ENCODE measurements at regions not wholly inside any gene's neighbourhood (a gene's known extent, or its start where the extent isn't known, plus 50 kb on each side); places are given as distances from the start of the nearest gene placed in this dataset.
A peak's percentile ranks its signal among the peaks of the same experiment; 100 is the strongest.

DNA sequence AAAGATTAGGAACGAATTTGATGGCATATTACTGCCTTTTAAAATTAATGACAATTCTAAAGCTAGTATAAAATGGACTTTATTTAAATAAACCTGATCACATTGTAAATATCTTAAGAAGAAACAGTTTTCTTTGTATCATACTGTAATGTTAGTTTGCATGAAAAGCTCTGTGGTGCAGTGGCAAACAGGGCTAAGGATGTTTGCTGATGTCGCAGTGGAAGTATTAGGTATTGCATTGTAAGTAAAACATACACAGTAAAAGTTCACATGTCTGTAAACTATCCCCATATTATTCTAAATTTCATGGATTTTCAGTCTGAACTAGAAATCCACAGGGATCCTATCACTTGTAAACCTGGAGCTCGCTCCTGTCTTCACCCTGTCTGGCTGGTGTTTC is 252.6 kb upstream of the ZNF32 start:
- Mint-ChIP-seq H3K36me3 (ENCODE audit: low read depth) (no peaks in the 10 kb centered on the region), H3K9me3 (no peaks in the 10 kb centered on the region), H3K4me1 (ENCODE audit: low read depth) (no peaks in the 10 kb centered on the region), H3K27me3 (ENCODE audit: low read depth) (no peaks in the 10 kb centered on the region), H3K4me3 (no peak overlapping the region), H3K27ac (no peak overlapping the region)
- CTCF ChIA-PET, result interaction anchor here (0.6 to 0.7 kb wide), 2 partner anchors 72 to 124 kb away, joined by 3 read pairs; no protein-coding TSS in a partner anchor
- intact Hi-C loops (cut with micrococcal nuclease), result no loop called here
- no peak for DNase-seq

- DNase-seq, result no peak
- Mint-ChIP-seq H3K4me3 (no peak overlapping the region), H3K27me3 (ENCODE audit: low read depth) (no peaks in the 10 kb centered on the region), H3K36me3 (ENCODE audit: low read depth) (no peaks in the 10 kb centered on the region), H3K27ac (no peak overlapping the region), H3K4me1 (ENCODE audit: low read depth) (no peaks in the 10 kb centered on the region), H3K9me3 (no peaks in the 10 kb centered on the region)
- intact Hi-C loops (cut with micrococcal nuclease), result no loop called here
- CTCF ChIA-PET, result interaction anchor here (0.7 kb wide), 1 partner anchor 71 kb away, joined by 3 read pairs; no protein-coding TSS in a partner anchor
Measured at GRCh38 chr10:43900571-43900970, 251.9 kb upstream of the ZNF32 start.

- no peak for DNase-seq
- Mint-ChIP-seq H3K9me3 (no peaks in the 10 kb centered on the region), H3K4me3 (no peak overlapping the region), H3K36me3 (ENCODE audit: low read depth) (no peaks in the 10 kb centered on the region), H3K27me3 (ENCODE audit: low read depth) (no peaks in the 10 kb centered on the region), H3K27ac (no peak overlapping the region), H3K4me1 (ENCODE audit: low read depth) (no peaks in the 10 kb centered on the region)
- intact Hi-C loops (cut with micrococcal nuclease), result no loop called here
- CTCF ChIA-PET, result no interaction called here
Measured at GRCh38 chr10:43899224-43899959, 250.7 kb upstream of the ZNF32 start.

GRCh38 chr10:43898592-43898991 is 249.9 kb upstream of the ZNF32 start:
- Mint-ChIP-seq H3K27me3 (ENCODE audit: low read depth) (no peaks in the 10 kb centered on the region), H3K4me3 (no peak overlapping the region), H3K4me1 (ENCODE audit: low read depth) (no peaks in the 10 kb centered on the region), H3K27ac (no peak overlapping the region), H3K36me3 (ENCODE audit: low read depth) (no peaks in the 10 kb centered on the region), H3K9me3 (no peaks in the 10 kb centered on the region)
- intact Hi-C loops (cut with micrococcal nuclease), result no loop called here
- no peak for DNase-seq
- CTCF ChIA-PET, result no interaction called here

DNA sequence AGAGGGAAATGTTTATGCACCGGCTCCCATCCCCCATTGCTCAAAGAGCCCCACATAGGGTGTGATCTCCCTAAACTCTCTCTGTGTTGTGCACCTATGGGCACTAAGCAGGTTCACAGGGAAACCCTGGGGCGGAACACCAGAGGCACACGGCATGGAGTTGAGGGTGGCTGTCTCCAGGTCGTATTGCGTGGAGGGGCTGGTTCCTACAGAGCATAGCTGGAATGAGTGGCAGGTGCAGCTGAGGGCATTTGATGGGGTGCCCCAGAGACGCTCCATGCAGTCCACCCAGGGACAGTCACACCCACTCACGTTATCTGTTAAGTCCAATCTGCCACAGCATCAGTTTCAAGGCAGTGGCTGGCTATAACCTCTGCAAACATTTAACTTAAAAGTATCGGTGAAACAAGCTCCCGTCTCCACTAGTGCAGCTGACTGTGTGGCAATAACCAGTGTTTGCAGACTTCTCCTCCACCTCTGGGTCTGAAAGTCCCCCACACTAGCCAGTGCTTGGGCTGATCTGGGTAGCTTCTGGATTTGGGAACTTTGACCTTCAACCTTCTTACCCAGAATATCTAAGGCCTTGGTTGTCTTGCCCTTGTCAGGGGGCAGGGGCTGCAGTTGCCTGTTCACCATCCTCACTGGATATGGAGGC is 249.2 kb upstream of the ZNF32 start:
- intact Hi-C loops (cut with micrococcal nuclease), result no loop called here
- DNase-seq, result no peak

DNA sequence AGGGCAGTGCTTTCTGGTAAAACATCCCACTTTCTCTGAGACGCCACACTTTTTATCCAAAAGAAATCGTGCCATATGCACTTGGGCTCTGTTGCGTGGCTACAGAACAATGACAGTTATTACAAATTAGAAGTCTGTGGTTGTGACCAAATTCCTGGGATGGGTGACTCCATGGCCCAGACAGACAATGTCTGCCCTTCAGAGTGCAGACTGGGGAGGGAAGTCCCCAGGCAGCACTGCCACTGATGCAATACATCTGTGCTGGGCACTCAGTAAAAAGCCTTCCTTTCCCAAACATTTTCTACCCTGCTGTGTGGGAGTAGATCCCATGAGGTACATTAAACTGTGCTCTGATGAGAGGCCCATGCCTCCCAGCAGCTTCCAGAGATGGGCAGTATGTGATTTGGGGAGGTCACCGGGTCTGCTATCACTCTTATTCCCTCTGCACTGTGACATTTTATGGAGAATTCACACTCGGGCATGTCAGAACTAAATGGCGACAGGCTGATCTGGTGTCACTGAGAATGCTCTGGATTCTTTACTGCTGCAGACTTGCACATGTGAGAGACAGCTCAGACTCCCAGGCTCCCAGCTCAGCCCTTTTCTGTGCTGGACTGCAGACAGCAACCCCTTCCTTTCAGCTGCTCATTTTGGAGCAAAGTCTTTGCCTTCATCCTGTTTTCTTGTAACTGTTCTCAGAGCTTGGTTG is 243.5 kb upstream of the ZNF32 start:
- H3K4me3 Mint-ChIP-seq, result no peak overlapping the region
- CTCF ChIA-PET, result no interaction called here
- DNase-seq, result no peak
- no peaks in the 10 kb centered on the region for H3K27me3 Mint-ChIP-seq (ENCODE audit: low read depth)
- H3K36me3 Mint-ChIP-seq (ENCODE audit: low read depth), result no peaks in the 10 kb centered on the region
- no peaks in the 10 kb centered on the region for H3K4me1 Mint-ChIP-seq (ENCODE audit: low read depth)
- no peak overlapping the region for H3K27ac Mint-ChIP-seq
- intact Hi-C loops (cut with micrococcal nuclease), result no loop called here
- no peaks in the 10 kb centered on the region for H3K9me3 Mint-ChIP-seq

More for the DNA sequence above, 249.2 kb upstream of the ZNF32 start:
- no peaks in the 10 kb centered on the region for H3K27me3 Mint-ChIP-seq (ENCODE audit: low read depth)
- no peak overlapping the region for H3K4me3 Mint-ChIP-seq
- no peaks in the 10 kb centered on the region for H3K4me1 Mint-ChIP-seq (ENCODE audit: low read depth)
- CTCF ChIA-PET, result no interaction called here
- no peak overlapping the region for H3K27ac Mint-ChIP-seq
- no peaks in the 10 kb centered on the region for H3K36me3 Mint-ChIP-seq (ENCODE audit: low read depth)
- no peaks in the 10 kb centered on the region for H3K9me3 Mint-ChIP-seq

DNA sequence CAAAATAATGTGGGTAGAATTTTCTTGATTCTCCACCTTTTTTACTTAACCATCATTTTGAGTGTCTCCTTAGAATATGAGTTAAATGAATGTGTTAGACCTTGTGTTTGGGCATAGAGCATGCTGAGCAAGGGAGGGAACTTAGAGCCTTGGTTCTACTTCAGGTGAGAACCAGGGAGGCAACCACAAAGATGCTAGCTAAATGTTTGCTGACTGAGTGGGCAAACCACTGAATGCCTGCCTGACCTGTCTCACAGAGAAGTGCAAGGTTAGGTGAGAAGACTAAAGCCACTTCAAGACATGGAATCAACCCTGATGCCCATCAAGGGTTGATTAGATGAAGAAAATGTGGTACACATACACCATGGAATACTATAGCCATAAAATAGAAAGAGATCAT is 242.6 kb upstream of the ZNF32 start:
- H3K4me1 Mint-ChIP-seq (ENCODE audit: low read depth), result no peaks in the 10 kb centered on the region
- CTCF ChIA-PET, result no interaction called here
- H3K27ac Mint-ChIP-seq, result no peak overlapping the region
- DNase-seq, result no peak
- H3K4me3 Mint-ChIP-seq, result no peak overlapping the region
- intact Hi-C loops (cut with micrococcal nuclease), result no loop called here
- no peaks in the 10 kb centered on the region for H3K36me3 Mint-ChIP-seq (ENCODE audit: low read depth)
- H3K27me3 Mint-ChIP-seq (ENCODE audit: low read depth), result no peaks in the 10 kb centered on the region
- H3K9me3 Mint-ChIP-seq, result no peaks in the 10 kb centered on the region

GRCh38 chr10:43890124-43890523 is 241.4 kb upstream of the ZNF32 start:
- H3K27me3 Mint-ChIP-seq (ENCODE audit: low read depth), result no peaks in the 10 kb centered on the region
- intact Hi-C loops (cut with micrococcal nuclease), result no loop called here
- CTCF ChIA-PET, result no interaction called here
- H3K4me1 Mint-ChIP-seq (ENCODE audit: low read depth), result no peaks in the 10 kb centered on the region
- no peaks in the 10 kb centered on the region for H3K9me3 Mint-ChIP-seq
- no peak overlapping the region for H3K4me3 Mint-ChIP-seq
- DNase-seq, result no peak
- H3K27ac Mint-ChIP-seq, result no peak overlapping the region
- no peaks in the 10 kb centered on the region for H3K36me3 Mint-ChIP-seq (ENCODE audit: low read depth)

GRCh38 chr10:43888586-43888985 is 239.9 kb upstream of the ZNF32 start:
- no peak overlapping the region for H3K27ac Mint-ChIP-seq
- no peaks in the 10 kb centered on the region for H3K27me3 Mint-ChIP-seq (ENCODE audit: low read depth)
- DNase-seq, result no peak
- H3K36me3 Mint-ChIP-seq (ENCODE audit: low read depth), result no peaks in the 10 kb centered on the region
- H3K9me3 Mint-ChIP-seq, result no peaks in the 10 kb centered on the region
- H3K4me1 Mint-ChIP-seq (ENCODE audit: low read depth), result no peaks in the 10 kb centered on the region
- intact Hi-C loops (cut with micrococcal nuclease), result no loop called here
- CTCF ChIA-PET, result no interaction called here
- H3K4me3 Mint-ChIP-seq, result no peak overlapping the region

- DNase-seq, result peak; percentile 16
- H3K36me3 Mint-ChIP-seq (ENCODE audit: low read depth), result no peaks in the 10 kb centered on the region
- H3K4me3 Mint-ChIP-seq, result no peak overlapping the region
- H3K27ac Mint-ChIP-seq, result no peak overlapping the region
- no peaks in the 10 kb centered on the region for H3K4me1 Mint-ChIP-seq (ENCODE audit: low read depth)
- no peaks in the 10 kb centered on the region for H3K9me3 Mint-ChIP-seq
- intact Hi-C loops (cut with micrococcal nuclease), result no loop called here
- CTCF ChIA-PET, result no interaction called here
- H3K27me3 Mint-ChIP-seq (ENCODE audit: low read depth), result no peaks in the 10 kb centered on the region
Measured at GRCh38 chr10:43885842-43886241, 237.2 kb upstream of the ZNF32 start.

- CTCF ChIA-PET, result no interaction called here
- H3K27me3 Mint-ChIP-seq (ENCODE audit: low read depth), result no peaks in the 10 kb centered on the region
- no peaks in the 10 kb centered on the region for H3K36me3 Mint-ChIP-seq (ENCODE audit: low read depth)
- intact Hi-C loops (cut with micrococcal nuclease), result no loop called here
- H3K4me1 Mint-ChIP-seq (ENCODE audit: low read depth), result no peaks in the 10 kb centered on the region
- no peak overlapping the region for H3K4me3 Mint-ChIP-seq
- no peak for DNase-seq
- H3K27ac Mint-ChIP-seq, result no peak overlapping the region
- no peaks in the 10 kb centered on the region for H3K9me3 Mint-ChIP-seq
Measured at GRCh38 chr10:43885252-43885651, 236.6 kb upstream of the ZNF32 start.

DNA sequence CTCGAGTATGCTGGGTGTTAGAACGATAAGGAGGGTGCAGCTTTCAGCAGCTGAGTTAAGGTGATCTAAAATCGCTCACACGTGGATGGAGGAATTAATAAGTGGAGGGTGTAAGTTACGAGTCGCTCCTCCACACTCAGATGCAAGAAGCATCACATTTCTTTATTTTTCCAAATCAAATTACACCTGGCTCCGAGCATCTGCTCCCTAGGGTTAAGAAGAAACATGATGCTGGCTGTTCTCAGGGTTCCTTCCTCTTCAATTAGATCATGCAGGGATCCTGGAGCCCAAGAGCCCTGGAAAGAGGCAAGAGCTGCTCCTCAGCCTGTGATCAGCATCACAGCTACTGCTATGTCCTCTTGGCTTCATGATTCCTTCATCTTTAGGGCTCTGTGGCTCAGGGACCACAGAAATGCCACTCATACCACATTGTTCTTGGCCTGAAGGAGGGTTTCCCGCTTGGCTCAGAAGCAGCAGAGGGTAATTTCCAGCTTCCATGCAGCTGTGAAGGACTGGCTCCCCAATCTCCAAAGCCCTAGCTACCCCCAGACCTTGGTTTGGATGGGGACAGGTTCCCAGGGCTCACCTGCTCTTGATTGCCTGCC is 235.9 kb upstream of the ZNF32 start:
- Mint-ChIP-seq H3K27me3 (ENCODE audit: low read depth) (no peaks in the 10 kb centered on the region), H3K4me1 (ENCODE audit: low read depth) (no peaks in the 10 kb centered on the region), H3K9me3 (no peaks in the 10 kb centered on the region), H3K36me3 (ENCODE audit: low read depth) (no peaks in the 10 kb centered on the region), H3K27ac (no peak overlapping the region), H3K4me3 (no peak overlapping the region)
- intact Hi-C loops (cut with micrococcal nuclease), result no loop called here
- CTCF ChIA-PET, result interaction anchor here (0.6 kb wide), 1 partner anchor 481 kb away, joined by 3 read pairs; no protein-coding TSS in a partner anchor
- DNase-seq, result no peak

Measured in activated naive CD4-positive, alpha-beta T cell treated with anti-CD3 and anti-CD28 coated beads for 36 hours (primary cell).